CD14-positive monocyte (primary cell): ENCODE measurements at regions not wholly inside any gene's neighbourhood (a gene's known extent, or its start where the extent isn't known, plus 50 kb on each side); places are given as distances from the start of the nearest gene placed in this dataset.

Experiments used
- DNase-seq, 3 donors: peaks; one replicate each; pipeline ENCODE4 v3.0.0-alpha.2; 2011 to 2022
- H2AFZ ChIP-seq: 2 replicates; pipeline ENCODE4 v1.6.0; 2012; ENCODE audit warnings: mild to moderate bottlenecking, low read depth, low read length, inconsistent platforms; ENCODE audit not compliant: insufficient read depth, poor library complexity, severe bottlenecking
- H3K27ac ChIP-seq, 2 donors: 1 replicate in 1 of 2; 2 replicates in 1 of 2; pipeline ENCODE4 v1.5.1; 2012 to 2013; ENCODE audit warnings: low read length in 2 of 2, control low read depth in 1 of 2, inconsistent platforms in 1 of 2, low read depth in 1 of 2, mild to moderate bottlenecking in 1 of 2
- H3K27me3 ChIP-seq, 2 donors: one replicate each; pipeline versions ENCODE4 v1.6.0 to v1.6.1; 2011 to 2013; ENCODE audit warnings: low read length in 2 of 2; ENCODE audit not compliant: control insufficient read depth in 2 of 2, insufficient read depth in 2 of 2
- H3K36me3 ChIP-seq, 2 donors: replicated peaks in 1 of 2; 1 replicate in 1 of 2; 2 replicates in 1 of 2; pipeline versions ENCODE4 v1.5.1 to v1.6.1; 2012 to 2013; ENCODE audit warnings: low read length in 2 of 2, control low read depth in 1 of 2, inconsistent platforms in 1 of 2, mild to moderate bottlenecking in 1 of 2; ENCODE audit not compliant: insufficient read depth in 2 of 2, control insufficient read depth in 1 of 2
- H3K4me1 ChIP-seq, 2 donors: 1 replicate in 1 of 2; 2 replicates in 1 of 2; pipeline versions ENCODE4 v1.5.1 to v1.6.1; 2012 to 2013; ENCODE audit warnings: low read length in 2 of 2, control low read depth in 1 of 2, inconsistent platforms in 1 of 2, mild to moderate bottlenecking in 1 of 2, moderate library complexity in 1 of 2; ENCODE audit not compliant: insufficient read depth in 2 of 2, control insufficient read depth in 1 of 2
- H3K4me2 ChIP-seq: replicated peaks from 2 replicates; pipeline ENCODE3; 2012; ENCODE audit warnings: low read length, moderate library complexity, mild to moderate bottlenecking; ENCODE audit not compliant: poor library complexity, severe bottlenecking; ENCODE audit errors: extremely low read depth
- H3K4me3 ChIP-seq, 3 experiments: fragments of 200-600 bp in 1 of 3; sonication (generic) in 1 of 3; replicated peaks in 1 of 3; 1 replicate in 2 of 3; 2 replicates in 1 of 3; pipeline ENCODE4 v1.5.1; 2011 to 2013; ENCODE audit warnings: low read length in 3 of 3, mild to moderate bottlenecking in 3 of 3, control low read depth in 2 of 3, low read depth in 2 of 3, inconsistent platforms in 1 of 3, moderate library complexity in 1 of 3
- H3K79me2 ChIP-seq: 2 replicates; pipeline ENCODE4 v1.6.0; 2012; ENCODE audit warnings: mild to moderate bottlenecking, control low read depth, inconsistent platforms, low read length, moderate library complexity; ENCODE audit not compliant: insufficient read depth
- H3K9ac ChIP-seq: 2 replicates; pipeline ENCODE4 v1.6.0; 2017; ENCODE audit warnings: low read length, mild to moderate bottlenecking; ENCODE audit not compliant: insufficient read depth, poor library complexity, severe bottlenecking
- H3K9me3 ChIP-seq, 2 donors: replicated peaks in 1 of 2; 1 replicate in 1 of 2; 2 replicates in 1 of 2; pipeline versions ENCODE4 v1.5.1 to v1.6.1; 2012 to 2013; ENCODE audit warnings: low read length in 2 of 2, control low read depth in 1 of 2; ENCODE audit not compliant: control insufficient read depth in 1 of 2, insufficient read depth in 1 of 2
- H4K20me1 ChIP-seq: 2 replicates; pipeline ENCODE4 v1.6.0; 2012; ENCODE audit warnings: mild to moderate bottlenecking, low read length, control low read depth, moderate library complexity; ENCODE audit not compliant: insufficient read depth
- H3K27ac Mint-ChIP-seq, 7 donors: one replicate each; pipeline ENCODE4 v1.8.0; 2020; ENCODE audit warnings: mild to moderate bottlenecking in 7 of 7, mixed read lengths in 7 of 7, moderate library complexity in 6 of 7, inconsistent platforms in 2 of 7
- H3K27me3 Mint-ChIP-seq, 3 donors: one replicate each; pipeline ENCODE4 v1.8.0; 2021 to 2022; ENCODE audit warnings: low read depth in 3 of 3, mild to moderate bottlenecking in 3 of 3, mixed read lengths in 3 of 3, moderate library complexity in 3 of 3, inconsistent platforms in 1 of 3
- H3K36me3 Mint-ChIP-seq, 2 donors: one replicate each; pipeline ENCODE4 v1.8.0; 2020; ENCODE audit warnings: mixed read lengths in 2 of 2, inconsistent platforms in 1 of 2, mild to moderate bottlenecking in 1 of 2
- H3K4me1 Mint-ChIP-seq: one replicate; pipeline ENCODE4 v1.8.0; 2020; ENCODE audit warnings: mild to moderate bottlenecking, mixed read lengths
- H3K4me3 Mint-ChIP-seq, 2 donors: one replicate each; pipeline ENCODE4 v1.8.0; 2020; ENCODE audit warnings: mild to moderate bottlenecking in 2 of 2, mixed read lengths in 2 of 2, moderate library complexity in 1 of 2
- H3K9me3 Mint-ChIP-seq, 7 donors: one replicate each; pipeline ENCODE4 v1.8.0; 2020 to 2022; ENCODE audit warnings: mixed read lengths in 7 of 7, mild to moderate bottlenecking in 6 of 7, moderate library complexity in 6 of 7, inconsistent platforms in 2 of 7
- CTCF ChIP-seq: fragments of 200-600 bp; IDR thresholded peaks from one replicate; pipeline ENCODE4 v1.8.0; 2022; ENCODE audit warnings: antibody characterized with exemption, mild to moderate bottlenecking
- WGBS: methylation state at CpG from one replicate; pipeline ENCODE4 v1.1.5; 2013; ENCODE audit warnings: missing lambda C conversion rate; ENCODE audit not compliant: insufficient coverage; 5-methylcytosine and 5-hydroxymethylcytosine counted together
- intact Hi-C, 2 donors: fragments of 100-400 bp; cut with micrococcal nuclease; formaldehyde crosslinking; loops; one replicate each; pipeline versions ENCODE4 v1.15.0 to v1.15.1; 2023

GRCh38 chr6:113522376-113522775 lies 334.8 kb upstream of the MARCKS start:
- H3K4me3 Mint-ChIP-seq = no peak overlapping the region
- H3K4me1 Mint-ChIP-seq = no peaks in the 10 kb centered on the region
- Histone ChIP-seq H2AFZ (no peak overlapping the region), H3K4me1 (no peaks in the 10 kb centered on the region), H3K36me3 (no peaks in the 10 kb centered on the region), H3K27me3 (no peaks in the 10 kb centered on the region), H3K79me2 (no peaks in the 10 kb centered on the region), H3K27ac (no peak overlapping the region), H3K4me2 (no peak overlapping the region), H4K20me1 (no peaks in the 10 kb centered on the region), H3K9me3 (no peaks in the 10 kb centered on the region), H3K4me3 (no peak overlapping the region), H3K9ac (no peak overlapping the region)
- H3K9me3 Mint-ChIP-seq = no peaks in the 10 kb centered on the region
- intact Hi-C loops = no loop called here
- H3K36me3 Mint-ChIP-seq = no peaks in the 10 kb centered on the region
- no CpG with 5 or more reads among the region's 1 CpG for WGBS
- DNase-seq = no peak
- H3K27ac Mint-ChIP-seq = no peak overlapping the region
- TF ChIP-seq CTCF = no peak
- peaks cover 0 to 3% (median 0%) of the 10 kb centered on the region in 3 donors for H3K27me3 Mint-ChIP-seq

GRCh38 chr6:113524826-113525225 lies 332.3 kb upstream of the MARCKS start:
- DNase-seq = no peak
- peaks cover 0 to 3% (median 0%) of the 10 kb centered on the region in 3 donors for H3K27me3 Mint-ChIP-seq
- TF ChIP-seq CTCF = no peak
- WGBS = 100% methylated on average over 1 of the region's 1 CpG
- no peaks in the 10 kb centered on the region for H4K20me1 ChIP-seq
- no peaks in the 10 kb centered on the region for H3K4me1 ChIP-seq
- H3K4me3 ChIP-seq = no peak overlapping the region
- H3K9me3 ChIP-seq = no peaks in the 10 kb centered on the region
- intact Hi-C loops = no loop called here
- no peak overlapping the region for H3K27ac ChIP-seq
- H3K4me2 ChIP-seq = no peak overlapping the region
- no peak overlapping the region for H2AFZ ChIP-seq
- H3K27ac Mint-ChIP-seq = no peak overlapping the region
- H3K4me1 Mint-ChIP-seq = no peaks in the 10 kb centered on the region
- no peak overlapping the region for H3K4me3 Mint-ChIP-seq
- no peaks in the 10 kb centered on the region for H3K27me3 ChIP-seq
- H3K36me3 Mint-ChIP-seq = no peaks in the 10 kb centered on the region
- no peak overlapping the region for H3K9ac ChIP-seq
- H3K9me3 Mint-ChIP-seq = no peaks in the 10 kb centered on the region
- no peaks in the 10 kb centered on the region for H3K36me3 ChIP-seq
- H3K79me2 ChIP-seq = no peaks in the 10 kb centered on the region
